SH-SY5Y (cell line): ENCODE measurements at regions not wholly inside any gene's neighbourhood (a gene's known extent, or its start where the extent isn't known, plus 50 kb on each side); places are given as distances from the start of the nearest gene placed in this dataset.

ENCODE experiments used
- GATA2 ChIP-seq: IDR thresholded peaks from 2 replicates; pipeline ENCODE4 v1.6.1; 2011; ENCODE audit warnings: mild to moderate bottlenecking, low read depth, low read length
- GATA3 ChIP-seq: IDR thresholded peaks from 2 replicates; pipeline ENCODE4 v1.6.1; 2011; ENCODE audit warnings: low read depth, mild to moderate bottlenecking, low read length, moderate library complexity

GRCh38 chr4:182143086-182143821, 99.9 kb upstream of the TENM3 start:
- TF ChIP-seq GATA2: no peak
- no peak for TF ChIP-seq GATA3
